ENCODE measurements at regions not wholly inside any gene's neighbourhood (a gene's known extent, or its start where the extent isn't known, plus 50 kb on each side); places are given as distances from the start of the nearest gene placed in this dataset.
A peak's percentile ranks its signal among the peaks of the same experiment; 100 is the strongest.

DNA sequence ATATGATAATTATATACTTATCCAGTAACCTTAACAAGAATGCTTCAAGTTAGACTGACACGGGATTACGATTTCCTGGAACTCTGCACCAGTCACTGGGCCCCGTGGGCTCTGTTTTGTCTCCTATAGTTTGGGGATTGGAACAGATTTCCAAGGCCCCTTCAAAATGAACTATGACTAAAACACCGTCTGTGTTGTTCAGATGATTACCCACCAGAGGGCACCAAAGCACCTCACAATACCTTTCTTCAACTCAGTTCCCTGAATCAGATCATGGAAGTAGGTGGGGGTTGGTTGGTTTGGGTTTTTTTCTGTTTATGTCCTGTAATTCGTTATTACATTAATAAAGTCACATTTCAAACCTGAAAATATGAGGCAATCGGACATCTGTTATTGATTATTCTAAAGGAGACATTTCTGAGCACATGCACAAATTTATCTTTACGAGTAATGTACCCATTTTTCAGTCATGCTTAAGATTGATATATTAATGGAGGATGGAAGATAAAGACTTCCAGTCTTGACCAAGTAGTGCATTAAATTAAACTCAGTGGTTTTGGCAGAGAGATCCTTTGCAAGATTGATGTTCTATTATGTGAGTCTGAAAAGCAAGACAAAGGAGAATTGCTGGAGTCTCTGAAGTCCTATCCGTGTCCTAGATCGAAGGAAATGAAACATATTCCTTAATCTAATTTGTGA lies 112.0 kb upstream of the COL21A1 start:
- TF ChIP-seq, protein P1, sequence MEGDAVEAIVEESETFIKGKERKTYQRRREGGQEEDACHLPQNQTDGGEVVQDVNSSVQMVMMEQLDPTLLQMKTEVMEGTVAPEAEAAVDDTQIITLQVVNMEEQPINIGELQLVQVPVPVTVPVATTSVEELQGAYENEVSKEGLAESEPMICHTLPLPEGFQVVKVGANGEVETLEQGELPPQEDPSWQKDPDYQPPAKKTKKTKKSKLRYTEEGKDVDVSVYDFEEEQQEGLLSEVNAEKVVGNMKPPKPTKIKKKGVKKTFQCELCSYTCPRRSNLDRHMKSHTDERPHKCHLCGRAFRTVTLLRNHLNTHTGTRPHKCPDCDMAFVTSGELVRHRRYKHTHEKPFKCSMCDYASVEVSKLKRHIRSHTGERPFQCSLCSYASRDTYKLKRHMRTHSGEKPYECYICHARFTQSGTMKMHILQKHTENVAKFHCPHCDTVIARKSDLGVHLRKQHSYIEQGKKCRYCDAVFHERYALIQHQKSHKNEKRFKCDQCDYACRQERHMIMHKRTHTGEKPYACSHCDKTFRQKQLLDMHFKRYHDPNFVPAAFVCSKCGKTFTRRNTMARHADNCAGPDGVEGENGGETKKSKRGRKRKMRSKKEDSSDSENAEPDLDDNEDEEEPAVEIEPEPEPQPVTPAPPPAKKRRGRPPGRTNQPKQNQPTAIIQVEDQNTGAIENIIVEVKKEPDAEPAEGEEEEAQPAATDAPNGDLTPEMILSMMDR (conservative IDR thresholded peaks at IDR 0.05; ENCODE audit: low read depth, low read length) = peak; percentile 82
- TF ChIP-seq EZH2 (IDR thresholded peaks at IDR 0.05; ENCODE audit: borderline replicate concordance, low read depth, low read length, poor library complexity, severe bottlenecking) = no peak

All from A673 (cell line).